Mesothelial cell of epicardium (in vitro differentiated cells): ENCODE measurements at regions not wholly inside any gene's neighbourhood (a gene's known extent, or its start where the extent isn't known, plus 50 kb on each side); places are given as distances from the start of the nearest gene placed in this dataset.
"Not testable (repeated sequence)": the region's sequence is repeated elsewhere in the genome, so short reads cannot be mapped to it uniquely, and the experiment has no call there.

Experiments used
- DNase-seq, 2 experiments: peaks; one replicate each; pipeline ENCODE4 v3.0.0; 2021; ENCODE audit warnings: low spot score in 2 of 2; ENCODE audit not compliant: unreplicated experiment in 2 of 2
- H3K27ac Mint-ChIP-seq: 2 replicates; pipeline ENCODE4 v1.8.0; 2021; ENCODE audit warnings: mixed read lengths
- H3K27me3 Mint-ChIP-seq: 2 replicates; pipeline ENCODE4 v1.8.0; 2021; ENCODE audit warnings: low read depth, mixed read lengths
- H3K36me3 Mint-ChIP-seq: 2 replicates; pipeline ENCODE4 v1.8.0; 2021; ENCODE audit warnings: mixed read lengths
- H3K4me1 Mint-ChIP-seq: 2 replicates; pipeline ENCODE4 v1.8.0; 2021; ENCODE audit warnings: mixed read lengths
- H3K4me3 Mint-ChIP-seq: 2 replicates; pipeline ENCODE4 v1.8.0; 2021; ENCODE audit warnings: mild to moderate bottlenecking, moderate library complexity, mixed read lengths
- H3K9me3 Mint-ChIP-seq: 2 replicates; pipeline ENCODE4 v1.8.0; 2021; ENCODE audit warnings: mixed read lengths
- TF ChIP-seq, protein P1 (sequence below): fragments of 200-600 bp; sonication (generic); IDR thresholded peaks from one replicate; pipeline ENCODE4 v1.5.0; 2021; ENCODE audit warnings: antibody characterized with exemption; ENCODE audit not compliant: unreplicated experiment

- TF ChIP-seq, protein P1, sequence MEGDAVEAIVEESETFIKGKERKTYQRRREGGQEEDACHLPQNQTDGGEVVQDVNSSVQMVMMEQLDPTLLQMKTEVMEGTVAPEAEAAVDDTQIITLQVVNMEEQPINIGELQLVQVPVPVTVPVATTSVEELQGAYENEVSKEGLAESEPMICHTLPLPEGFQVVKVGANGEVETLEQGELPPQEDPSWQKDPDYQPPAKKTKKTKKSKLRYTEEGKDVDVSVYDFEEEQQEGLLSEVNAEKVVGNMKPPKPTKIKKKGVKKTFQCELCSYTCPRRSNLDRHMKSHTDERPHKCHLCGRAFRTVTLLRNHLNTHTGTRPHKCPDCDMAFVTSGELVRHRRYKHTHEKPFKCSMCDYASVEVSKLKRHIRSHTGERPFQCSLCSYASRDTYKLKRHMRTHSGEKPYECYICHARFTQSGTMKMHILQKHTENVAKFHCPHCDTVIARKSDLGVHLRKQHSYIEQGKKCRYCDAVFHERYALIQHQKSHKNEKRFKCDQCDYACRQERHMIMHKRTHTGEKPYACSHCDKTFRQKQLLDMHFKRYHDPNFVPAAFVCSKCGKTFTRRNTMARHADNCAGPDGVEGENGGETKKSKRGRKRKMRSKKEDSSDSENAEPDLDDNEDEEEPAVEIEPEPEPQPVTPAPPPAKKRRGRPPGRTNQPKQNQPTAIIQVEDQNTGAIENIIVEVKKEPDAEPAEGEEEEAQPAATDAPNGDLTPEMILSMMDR = no peak
- no peaks in the 10 kb centered on the region for H3K4me1 Mint-ChIP-seq
- DNase-seq = no peak
- H3K9me3 Mint-ChIP-seq = peaks cover 29% of the 10 kb centered on the region
- H3K36me3 Mint-ChIP-seq = peaks cover 2% of the 10 kb centered on the region
- no peak overlapping the region for H3K27ac Mint-ChIP-seq
- H3K27me3 Mint-ChIP-seq = no peaks in the 10 kb centered on the region
- no peak overlapping the region for H3K4me3 Mint-ChIP-seq
Measured at GRCh38 chr1:194624833-194625232, 1438.4 kb upstream of the B3GALT2 start.

DNA sequence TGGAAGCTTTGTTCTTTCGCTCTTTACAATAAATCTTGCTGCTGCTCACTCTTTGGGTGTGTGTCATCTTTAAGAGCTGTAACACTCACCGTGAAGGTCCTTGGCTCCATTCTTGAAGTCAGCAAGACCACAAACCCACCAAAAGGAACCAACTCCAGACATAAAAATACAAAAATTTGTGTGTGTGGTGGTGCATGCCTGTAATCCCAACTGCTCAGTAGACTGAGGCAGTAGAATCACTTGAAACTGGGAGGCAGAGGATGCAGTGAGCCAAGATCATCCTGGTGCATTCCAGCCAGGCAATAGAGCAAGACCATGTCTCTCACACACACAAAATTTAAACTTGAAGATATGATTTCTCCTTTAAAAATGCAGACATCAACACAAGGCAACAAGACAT is 1431.7 kb upstream of the B3GALT2 start:
- no peak for DNase-seq
- TF ChIP-seq, protein P1 = no peak
- Mint-ChIP-seq H3K9me3 (peaks cover 5% of the 10 kb centered on the region), H3K36me3 (no peaks in the 10 kb centered on the region), H3K4me3 (no peak overlapping the region), H3K4me1 (no peaks in the 10 kb centered on the region), H3K27me3 (no peaks in the 10 kb centered on the region), H3K27ac (no peak overlapping the region)

GRCh38 chr1:194617272-194617671 is 1430.9 kb upstream of the B3GALT2 start:
- not testable (repeated sequence) for H3K27me3 Mint-ChIP-seq, H3K36me3 Mint-ChIP-seq, H3K4me1 Mint-ChIP-seq, DNase-seq, H3K4me3 Mint-ChIP-seq, H3K27ac Mint-ChIP-seq, H3K9me3 Mint-ChIP-seq

DNA sequence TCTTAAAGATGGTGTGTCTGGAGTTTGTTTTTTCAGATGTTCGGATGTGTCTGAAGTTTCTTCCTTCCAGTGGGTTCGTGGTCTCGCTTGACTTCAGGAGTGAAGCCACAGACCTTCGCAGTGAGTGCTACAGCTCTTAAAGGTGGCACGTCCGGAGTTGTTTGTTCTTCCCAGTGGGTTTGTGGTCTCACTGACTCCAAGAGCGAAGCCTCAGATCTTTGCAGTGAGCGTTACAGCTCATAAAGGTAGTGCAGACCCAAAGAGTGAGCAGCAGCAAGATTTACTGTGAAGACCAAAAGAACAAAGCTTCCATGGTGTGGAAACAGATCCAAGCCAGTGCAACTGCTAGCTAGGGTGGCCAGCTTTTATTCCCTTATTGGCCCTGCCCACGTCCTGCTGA is 1430.4 kb upstream of the B3GALT2 start:
- Mint-ChIP-seq H3K27ac (no peak overlapping the region), H3K4me1 (no peaks in the 10 kb centered on the region), H3K27me3 (no peaks in the 10 kb centered on the region), H3K4me3 (no peak overlapping the region), H3K9me3 (peaks cover 5% of the 10 kb centered on the region), H3K36me3 (no peaks in the 10 kb centered on the region)
- TF ChIP-seq, protein P1 = no peak
- no peak for DNase-seq

DNA sequence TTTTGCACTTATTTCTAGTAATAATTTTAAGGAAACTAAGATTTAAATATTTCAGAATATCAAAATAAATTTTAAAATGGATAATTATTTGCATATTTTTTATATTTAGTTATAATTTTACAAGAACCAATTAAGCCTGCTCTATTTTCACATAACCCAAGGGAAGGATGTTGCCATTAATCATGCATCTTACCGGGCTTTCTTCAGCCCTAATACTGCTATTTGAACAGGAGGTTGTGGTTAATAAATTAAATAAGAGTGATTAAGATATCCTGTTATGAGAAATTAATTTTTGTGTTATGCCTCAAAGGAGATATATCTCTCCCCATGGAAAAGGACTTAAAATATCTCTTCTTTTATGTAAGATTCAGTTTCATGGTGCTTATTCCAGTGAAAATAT is 1415.8 kb upstream of the B3GALT2 start:
- Mint-ChIP-seq H3K9me3 (peaks cover 1% of the 10 kb centered on the region), H3K4me1 (peaks cover 5% of the 10 kb centered on the region), H3K36me3 (peaks cover under 1% of the 10 kb centered on the region), H3K27ac (no peak overlapping the region), H3K27me3 (no peaks in the 10 kb centered on the region), H3K4me3 (no peak overlapping the region)
- DNase-seq = no peak
- TF ChIP-seq, protein P1 = no peak

- Mint-ChIP-seq H3K27ac (no peak overlapping the region), H3K4me3 (no peak overlapping the region), H3K36me3 (no peaks in the 10 kb centered on the region), H3K27me3 (no peaks in the 10 kb centered on the region), H3K9me3 (no peaks in the 10 kb centered on the region), H3K4me1 (peaks cover 5% of the 10 kb centered on the region)
- no peak for DNase-seq
- TF ChIP-seq, protein P1 = no peak
Measured at GRCh38 chr1:194600716-194601115, 1414.3 kb upstream of the B3GALT2 start.
